NCI-H2227 treated with DMSO at 0.1 percent for 48 hours (cell line): ENCODE measurements at regions not wholly inside any gene's neighbourhood (a gene's known extent, or its start where the extent isn't known, plus 50 kb on each side); places are given as distances from the start of the nearest gene placed in this dataset.
A peak's percentile ranks its signal among the peaks of the same experiment; 100 is the strongest.

Experiments
- DNase-seq: peaks from one replicate; lab custom pipeline; 2025; lab: John Stamatoyannopoulos, UW

GRCh38 chr11:127224276-127224675 lies 223.7 kb upstream of the KIRREL3 start:
- DNase-seq, result no peak

- no peak for DNase-seq
Measured at GRCh38 chr11:127223633-127224032, 223.1 kb upstream of the KIRREL3 start.

GRCh38 chr11:127223026-127223425 lies 222.5 kb upstream of the KIRREL3 start:
- DNase-seq, result no peak

GRCh38 chr11:127219704-127220103 lies 219.1 kb upstream of the KIRREL3 start:
- DNase-seq, result no peak

GRCh38 chr11:127218275-127218608 lies 217.7 kb upstream of the KIRREL3 start:
- no peak for DNase-seq

GRCh38 chr11:127217452-127218274 lies 217.1 kb upstream of the KIRREL3 start:
- no peak for DNase-seq

- DNase-seq, result no peak
Measured at GRCh38 chr11:127205688-127206217, 205.2 kb upstream of the KIRREL3 start.

- DNase-seq, result no peak
Measured at GRCh38 chr11:127203490-127203889, 202.9 kb upstream of the KIRREL3 start.

GRCh38 chr11:127202105-127202504 lies 201.5 kb upstream of the KIRREL3 start:
- DNase-seq, result no peak

- DNase-seq, result no peak
Measured at GRCh38 chr11:127199306-127199801, 198.8 kb upstream of the KIRREL3 start.

GRCh38 chr11:127195501-127196120 lies 195.0 kb upstream of the KIRREL3 start:
- no peak for DNase-seq

GRCh38 chr11:127194521-127194920 lies 194.0 kb upstream of the KIRREL3 start:
- DNase-seq, result no peak

GRCh38 chr11:127193950-127194349 lies 193.4 kb upstream of the KIRREL3 start:
- no peak for DNase-seq

GRCh38 chr11:127191689-127192088 lies 191.1 kb upstream of the KIRREL3 start:
- peak; percentile 60 for DNase-seq

- no peak for DNase-seq
Measured at GRCh38 chr11:127191261-127191660, 190.7 kb upstream of the KIRREL3 start.

- peak; percentile 60 for DNase-seq
Measured at GRCh38 chr11:127182586-127183203, 182.1 kb upstream of the KIRREL3 start.

GRCh38 chr11:127157225-127157624 lies 156.7 kb upstream of the KIRREL3 start:
- no peak for DNase-seq

- no peak for DNase-seq
Measured at GRCh38 chr11:127149410-127149809, 148.8 kb upstream of the KIRREL3 start.

- no peak for DNase-seq
Measured at GRCh38 chr11:127143251-127143650, 142.7 kb upstream of the KIRREL3 start.

GRCh38 chr11:127138613-127139012 lies 138.0 kb upstream of the KIRREL3 start:
- DNase-seq, result no peak

- peak; percentile 10 for DNase-seq
Measured at GRCh38 chr11:127137771-127138280, 137.3 kb upstream of the KIRREL3 start.

- no peak for DNase-seq
Measured at GRCh38 chr11:127136438-127136837, 135.9 kb upstream of the KIRREL3 start.

- DNase-seq, result no peak
Measured at GRCh38 chr11:127135256-127135655, 134.7 kb upstream of the KIRREL3 start.
